Left ventricle myocardium inferior (tissue), 1 donor: ENCODE measurements at regions not wholly inside any gene's neighbourhood (a gene's known extent, or its start where the extent isn't known, plus 50 kb on each side); places are given as distances from the start of the nearest gene placed in this dataset.

ENCODE experiments used
- DNase-seq: peaks from one replicate; pipeline ENCODE4 v3.0.0-alpha.2; 2020
- H3K27ac ChIP-seq: fragments of 200-600 bp; replicated peaks from 2 replicates; pipeline ENCODE4 v1.8.0; 2021
- H3K27me3 ChIP-seq: fragments of 200-600 bp; 2 replicates; pipeline ENCODE4 v1.8.0; 2021; ENCODE audit warnings: low read depth
- H3K36me3 ChIP-seq: fragments of 200-600 bp; 2 replicates; pipeline ENCODE4 v1.8.0; 2021
- H3K4me1 ChIP-seq: fragments of 200-600 bp; 2 replicates; pipeline ENCODE4 v1.8.0; 2021
- H3K4me3 ChIP-seq: fragments of 200-600 bp; 2 replicates; pipeline ENCODE4 v1.8.0; 2021; ENCODE audit warnings: mild to moderate bottlenecking, moderate library complexity
- H3K9me3 ChIP-seq: fragments of 200-600 bp; replicated peaks from 2 replicates; pipeline ENCODE4 v1.8.0; 2021
- CTCF ChIP-seq: fragments of 200-600 bp; IDR thresholded peaks from 2 replicates; pipeline ENCODE4 v1.8.0; 2021; ENCODE audit warnings: antibody characterized with exemption, mild to moderate bottlenecking, borderline replicate concordance
- intact Hi-C: fragments of 100-400 bp; cut with micrococcal nuclease; formaldehyde crosslinking; loops from one replicate; pipeline ENCODE4 v1.11.0; 2022
- donor health status: DM: no; HTN: yes; CAD: no; lungs with severe emphysema.

DNA sequence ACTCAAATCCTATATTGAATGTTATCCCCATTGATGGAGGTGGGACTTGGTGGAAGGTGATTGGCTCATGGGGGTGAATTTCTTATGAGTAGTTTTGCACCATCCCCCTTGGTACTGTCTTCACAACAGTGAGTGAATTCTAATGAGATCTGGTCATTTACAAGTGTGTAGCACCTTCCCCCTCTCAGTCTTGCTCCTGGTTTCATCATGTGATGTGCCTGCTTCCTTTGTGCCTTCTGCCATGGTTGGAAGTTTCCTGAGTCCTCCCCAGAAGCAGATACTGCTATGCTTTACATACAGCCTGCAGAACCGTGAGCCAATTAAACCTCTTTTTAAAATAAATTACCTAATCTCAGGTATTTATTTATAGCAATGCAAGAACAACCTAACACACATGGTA lies 302.4 kb upstream of the KITLG start:
- Histone ChIP-seq H3K36me3 (no peaks in the 10 kb centered on the region), H3K4me1 (no peaks in the 10 kb centered on the region), H3K27ac (no peak overlapping the region), H3K27me3 (no peaks in the 10 kb centered on the region), H3K9me3 (no peaks in the 10 kb centered on the region), H3K4me3 (no peak overlapping the region)
- no peak for TF ChIP-seq CTCF
- DNase-seq = no peak
- intact Hi-C loops = no loop called here

GRCh38 chr12:88880051-88880450 lies 299.8 kb upstream of the KITLG start:
- H3K36me3 ChIP-seq = no peaks in the 10 kb centered on the region
- no peaks in the 10 kb centered on the region for H3K4me1 ChIP-seq
- intact Hi-C loops = no loop called here
- H3K27me3 ChIP-seq = no peaks in the 10 kb centered on the region
- no peak overlapping the region for H3K27ac ChIP-seq
- H3K4me3 ChIP-seq = no peak overlapping the region
- DNase-seq = no peak
- TF ChIP-seq CTCF = no peak
- H3K9me3 ChIP-seq = no peaks in the 10 kb centered on the region

GRCh38 chr12:88878295-88878694 lies 298.0 kb upstream of the KITLG start:
- Histone ChIP-seq H3K4me1 (no peaks in the 10 kb centered on the region), H3K9me3 (no peaks in the 10 kb centered on the region), H3K4me3 (no peak overlapping the region), H3K36me3 (no peaks in the 10 kb centered on the region), H3K27me3 (no peaks in the 10 kb centered on the region), H3K27ac (no peak overlapping the region)
- no peak for DNase-seq
- intact Hi-C loops = no loop called here
- TF ChIP-seq CTCF = no peak

DNA sequence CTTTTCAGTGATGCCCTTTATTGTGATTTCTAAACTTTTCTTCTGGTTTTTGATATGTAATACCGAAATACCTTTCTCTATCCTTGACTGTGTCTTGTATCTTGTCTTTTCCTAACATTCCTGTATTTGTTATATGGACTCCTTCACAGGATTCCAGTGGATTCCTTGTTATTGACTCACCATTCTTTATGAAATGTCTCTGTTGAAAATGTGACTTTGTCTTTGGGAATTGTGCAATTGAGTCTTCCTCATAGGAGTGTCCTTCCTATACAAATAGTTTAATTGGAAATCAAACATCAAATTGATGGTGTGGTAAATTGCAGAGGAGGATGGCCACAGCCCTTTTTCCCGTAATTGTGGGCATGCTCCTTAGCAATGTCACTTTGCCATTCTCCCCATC lies 296.6 kb upstream of the KITLG start:
- H3K27me3 ChIP-seq = no peaks in the 10 kb centered on the region
- H3K27ac ChIP-seq = no peak overlapping the region
- no peaks in the 10 kb centered on the region for H3K36me3 ChIP-seq
- no peak for TF ChIP-seq CTCF
- no peak overlapping the region for H3K4me3 ChIP-seq
- no peaks in the 10 kb centered on the region for H3K4me1 ChIP-seq
- no peaks in the 10 kb centered on the region for H3K9me3 ChIP-seq
- intact Hi-C loops = no loop called here
- DNase-seq = no peak

GRCh38 chr12:88870000-88870737 lies 289.9 kb upstream of the KITLG start:
- peak overlapping the region; percentile 27 for H3K27ac ChIP-seq

More at GRCh38 chr12:88870000-88870737, 289.9 kb upstream of the KITLG start:
- no peak for TF ChIP-seq CTCF
- H3K27me3 ChIP-seq = no peaks in the 10 kb centered on the region
- no peak overlapping the region for H3K4me3 ChIP-seq
- H3K36me3 ChIP-seq = no peaks in the 10 kb centered on the region
- no peaks in the 10 kb centered on the region for H3K9me3 ChIP-seq
- DNase-seq = no peak
- intact Hi-C loops = no loop called here
- H3K4me1 ChIP-seq = peaks cover 7% of the 10 kb centered on the region
